HCT116 (cell line): ENCODE measurements at regions not wholly inside any gene's neighbourhood (a gene's known extent, or its start where the extent isn't known, plus 50 kb on each side); places are given as distances from the start of the nearest gene placed in this dataset.

Experiments
- ATAC-seq: fragments of 200-7000 bp; cut with Tn5 transposase; 2 replicates; pipeline ENCODE4 v1.9.1; 2020; ENCODE audit warnings: mild to moderate bottlenecking, moderate library complexity
- BruUV-seq: library from RNA; stranded (reverse); fragments of 400-500 nt; replicated peaks from 2 replicates; lab custom pipeline; 2021; lab: Mats Ljungman, UMichigan
- CTCF ChIA-PET: fragments of 300-600 bp; sonication (Branson Sonifier 250); formaldehyde crosslinking; loops from one replicate; lab custom pipeline; 2021; ENCODE audit warnings: antibody characterized with exemption; lab: Charles Lee
- POLR2A ChIA-PET: fragments of 300-600, 350-600 bp; sonication (Branson Sonifier 250); formaldehyde crosslinking; loops from one replicate; lab custom pipeline; 2021; ENCODE audit warnings: antibody characterized with exemption; lab: Charles Lee
- RAD21 ChIA-PET, 2 experiments: fragments of 300-600 bp; sonication (Branson Sonifier 250); formaldehyde crosslinking; loops; one replicate each; lab custom pipeline; 2023; ENCODE audit warnings: low total read pairs in 2 of 2; ENCODE audit not compliant: uncharacterized antibody in 2 of 2, unreplicated experiment in 2 of 2, low non-redundant PET in 1 of 2; lab: Charles Lee
- DNase-seq: peaks from one replicate; pipeline ENCODE4 v3.0.0-alpha.2; 2010; ENCODE audit warnings: low read depth, low spot score
- H2AFZ ChIP-seq: fragments of 200-600 bp; shearing (Covaris generic), sonication (generic); 2 replicates; pipeline ENCODE4 v1.6.1; 2017; ENCODE audit warnings: low read depth, mixed run types, mixed read lengths, antibody characterized with exemption, low read length; ENCODE audit not compliant: poor library complexity, severe bottlenecking
- H3K27ac ChIP-seq: 2 replicates; pipeline ENCODE4 v1.5.1; 2012; ENCODE audit warnings: low read depth, low read length
- H3K27me3 ChIP-seq: fragments of 200-600 bp; sonication (generic); 2 replicates; pipeline ENCODE4 v1.6.1; 2016; ENCODE audit warnings: mixed run types, low read length, mixed read lengths; ENCODE audit not compliant: insufficient read depth
- H3K36me3 ChIP-seq, 2 experiments: fragments of 200-500 bp in 1 of 2; fragments of 200-600 bp in 1 of 2; sonication (Bioruptor generic) in 1 of 2; sonication (generic) in 1 of 2; 2 replicates each; pipeline versions ENCODE4 v1.5.1 to v1.6.1; 2014 to 2016; ENCODE audit warnings: low read length in 2 of 2, inconsistent platforms in 1 of 2, mixed read lengths in 1 of 2, mixed run types in 1 of 2; ENCODE audit not compliant: insufficient read depth in 2 of 2, control insufficient read depth in 1 of 2
- H3K4me1 ChIP-seq, 2 experiments: fragments of 200-600 bp in 1 of 2; sonication (generic) in 1 of 2; 2 replicates each; pipeline versions ENCODE4 v1.5.1 to v1.6.1; 2012 to 2017; ENCODE audit warnings: low read length in 2 of 2, inconsistent platforms in 1 of 2, mild to moderate bottlenecking in 1 of 2, mixed read lengths in 1 of 2, mixed run types in 1 of 2, moderate library complexity in 1 of 2; ENCODE audit not compliant: insufficient read depth in 2 of 2, control insufficient read depth in 1 of 2
- H3K4me2 ChIP-seq: fragments of 200-600 bp; sonication (generic); 2 replicates; pipeline ENCODE4 v1.6.1; 2017; ENCODE audit warnings: mixed run types, low read length, mixed read lengths
- H3K4me3 ChIP-seq, 2 experiments: fragments of 200-600 bp in 1 of 2; sonication (generic) in 1 of 2; replicated peaks in 1 of 2; 2 replicates each; pipeline ENCODE4 v1.5.1; 2011 to 2016; ENCODE audit warnings: low read length in 2 of 2, control low read depth in 1 of 2, low read depth in 1 of 2, mild to moderate bottlenecking in 1 of 2, mixed read lengths in 1 of 2, mixed run types in 1 of 2
- H3K79me2 ChIP-seq: fragments of 200-600 bp; sonication (generic); 2 replicates; pipeline ENCODE4 v1.6.1; 2017; ENCODE audit warnings: mild to moderate bottlenecking, mixed run types, low read length, moderate library complexity, mixed read lengths; ENCODE audit not compliant: insufficient read depth
- H3K9ac ChIP-seq: fragments of 200-600 bp; sonication (generic); 2 replicates; pipeline ENCODE4 v1.6.1; 2016; ENCODE audit warnings: low read length, mixed read lengths
- H3K9me2 ChIP-seq: fragments of 200-600 bp; sonication (generic), shearing (Covaris generic); 2 replicates; pipeline ENCODE4 v1.6.1; 2017; ENCODE audit warnings: mixed run types, mild to moderate bottlenecking, moderate library complexity; ENCODE audit not compliant: insufficient read depth
- H3K9me3 ChIP-seq, 2 experiments: fragments of 200-500 bp in 1 of 2; fragments of 200-600 bp in 1 of 2; sonication (Bioruptor generic) in 1 of 2; sonication (generic) in 1 of 2; 2 replicates each; pipeline ENCODE4 v1.6.1; 2014 to 2017; ENCODE audit warnings: low read length in 2 of 2, mixed read lengths in 2 of 2, inconsistent platforms in 1 of 2, low read depth in 1 of 2, mild to moderate bottlenecking in 1 of 2, mixed run types in 1 of 2, moderate library complexity in 1 of 2; ENCODE audit not compliant: control insufficient read depth in 1 of 2, insufficient read depth in 1 of 2
- H4K20me1 ChIP-seq: fragments of 200-600 bp; sonication (generic), shearing (Covaris generic); 2 replicates; pipeline ENCODE4 v1.6.1; 2017; ENCODE audit warnings: mixed run types, mild to moderate bottlenecking, moderate library complexity; ENCODE audit not compliant: insufficient read depth
- CBX3 ChIP-seq: IDR thresholded peaks from 2 replicates; pipeline ENCODE4 v1.6.1; 2012; ENCODE audit warnings: low read depth
- EZH2phosphoT487 ChIP-seq: fragments of 200-600 bp; IDR thresholded peaks from 2 replicates; pipeline ENCODE4 v1.6.1; 2018; ENCODE audit warnings: antibody characterized with exemption, borderline replicate concordance
- JUND ChIP-seq: IDR thresholded peaks from 2 replicates; pipeline ENCODE4 v1.6.1; 2012
- RAD21 ChIP-seq: IDR thresholded peaks from 2 replicates; pipeline ENCODE4 v1.6.1; 2012; ENCODE audit warnings: low read depth, mild to moderate bottlenecking
- TCF7L2 ChIP-seq: IDR thresholded peaks from 2 replicates; pipeline ENCODE4 v1.7.0; 2011; ENCODE audit warnings: borderline replicate concordance, inconsistent platforms; ENCODE audit not compliant: insufficient read depth, insufficient read length; ENCODE audit errors: extremely low read depth
- YY1 ChIP-seq: IDR thresholded peaks from 2 replicates; pipeline ENCODE4 v1.6.1; 2011; ENCODE audit warnings: low read length, low read depth, moderate library complexity, mild to moderate bottlenecking; ENCODE audit not compliant: insufficient replicate concordance; ENCODE audit errors: extremely low read depth
- ZFX ChIP-seq: fragments of 450-650 bp; IDR thresholded peaks from 2 replicates; pipeline ENCODE4 v1.6.1; 2017
- ZNF274 ChIP-seq: fragments of 200-500 bp; sonication (Bioruptor generic); IDR thresholded peaks from 2 replicates; pipeline ENCODE4 v1.6.1; 2014; ENCODE audit warnings: mild to moderate bottlenecking, low read depth, low read length, inconsistent platforms
- intact Hi-C: fragments of 100-400 bp; cut with micrococcal nuclease; formaldehyde crosslinking; loops from 2 replicates; pipeline ENCODE4 v1.10.0; 2022
- TF ChIP-seq, protein P1 (sequence below): IDR thresholded peaks from 2 replicates; pipeline ENCODE4 v1.6.1; 2012; ENCODE audit warnings: low read depth
- TF ChIP-seq, protein P2 (sequence below): IDR thresholded peaks from 2 replicates; pipeline ENCODE4 v1.6.1; 2012
- TF ChIP-seq, protein P3 (sequence below): IDR thresholded peaks from 2 replicates; pipeline ENCODE4 v1.6.1; 2012
- TF ChIP-seq, protein P4 (sequence below), 3 experiments: fragments of 200-600 bp in 1 of 3; sonication (generic) in 1 of 3; IDR thresholded peaks in 2 of 3; conservative IDR thresholded peaks in 1 of 3; 2 replicates each; pipeline ENCODE4 v1.5.1; 2012 to 2017; ENCODE audit warnings: low read depth in 2 of 3, low read length in 2 of 3, antibody characterized with exemption in 1 of 3, borderline replicate concordance in 1 of 3, control low read depth in 1 of 3, mild to moderate bottlenecking in 1 of 3, mixed read lengths in 1 of 3, mixed run types in 1 of 3, moderate library complexity in 1 of 3; ENCODE audit not compliant: insufficient read depth in 1 of 3

DNA sequence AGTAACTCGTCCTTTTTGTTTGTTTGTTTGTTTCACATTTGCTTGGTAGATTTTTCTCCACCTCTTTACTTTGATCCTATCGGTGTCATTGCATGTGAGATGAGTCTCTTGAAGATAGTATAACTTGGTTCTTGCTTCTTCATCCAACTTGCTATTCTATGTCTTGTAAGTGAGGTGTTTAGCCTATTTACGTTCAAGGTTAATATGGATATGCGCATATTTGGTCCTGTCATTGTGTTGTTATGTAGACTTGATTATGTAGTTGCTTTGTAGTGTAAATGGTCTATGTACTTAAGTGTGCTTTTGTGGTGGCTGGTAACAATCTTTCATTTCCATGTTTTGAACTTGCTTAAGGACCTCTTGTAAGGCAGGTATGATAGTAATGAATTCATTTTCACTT, 192.8 kb upstream of the MAGI2 start:
- POLR2A ChIA-PET: no interaction called here

More for the DNA sequence above, 192.8 kb upstream of the MAGI2 start:
- H3K4me1 ChIP-seq: no peaks in the 10 kb centered on the region
- no peak overlapping the region for H2AFZ ChIP-seq
- TF ChIP-seq EZH2phosphoT487: no peak
- TF ChIP-seq, protein P1, sequence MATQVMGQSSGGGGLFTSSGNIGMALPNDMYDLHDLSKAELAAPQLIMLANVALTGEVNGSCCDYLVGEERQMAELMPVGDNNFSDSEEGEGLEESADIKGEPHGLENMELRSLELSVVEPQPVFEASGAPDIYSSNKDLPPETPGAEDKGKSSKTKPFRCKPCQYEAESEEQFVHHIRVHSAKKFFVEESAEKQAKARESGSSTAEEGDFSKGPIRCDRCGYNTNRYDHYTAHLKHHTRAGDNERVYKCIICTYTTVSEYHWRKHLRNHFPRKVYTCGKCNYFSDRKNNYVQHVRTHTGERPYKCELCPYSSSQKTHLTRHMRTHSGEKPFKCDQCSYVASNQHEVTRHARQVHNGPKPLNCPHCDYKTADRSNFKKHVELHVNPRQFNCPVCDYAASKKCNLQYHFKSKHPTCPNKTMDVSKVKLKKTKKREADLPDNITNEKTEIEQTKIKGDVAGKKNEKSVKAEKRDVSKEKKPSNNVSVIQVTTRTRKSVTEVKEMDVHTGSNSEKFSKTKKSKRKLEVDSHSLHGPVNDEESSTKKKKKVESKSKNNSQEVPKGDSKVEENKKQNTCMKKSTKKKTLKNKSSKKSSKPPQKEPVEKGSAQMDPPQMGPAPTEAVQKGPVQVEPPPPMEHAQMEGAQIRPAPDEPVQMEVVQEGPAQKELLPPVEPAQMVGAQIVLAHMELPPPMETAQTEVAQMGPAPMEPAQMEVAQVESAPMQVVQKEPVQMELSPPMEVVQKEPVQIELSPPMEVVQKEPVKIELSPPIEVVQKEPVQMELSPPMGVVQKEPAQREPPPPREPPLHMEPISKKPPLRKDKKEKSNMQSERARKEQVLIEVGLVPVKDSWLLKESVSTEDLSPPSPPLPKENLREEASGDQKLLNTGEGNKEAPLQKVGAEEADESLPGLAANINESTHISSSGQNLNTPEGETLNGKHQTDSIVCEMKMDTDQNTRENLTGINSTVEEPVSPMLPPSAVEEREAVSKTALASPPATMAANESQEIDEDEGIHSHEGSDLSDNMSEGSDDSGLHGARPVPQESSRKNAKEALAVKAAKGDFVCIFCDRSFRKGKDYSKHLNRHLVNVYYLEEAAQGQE: no peak
- TF ChIP-seq, protein P2, sequence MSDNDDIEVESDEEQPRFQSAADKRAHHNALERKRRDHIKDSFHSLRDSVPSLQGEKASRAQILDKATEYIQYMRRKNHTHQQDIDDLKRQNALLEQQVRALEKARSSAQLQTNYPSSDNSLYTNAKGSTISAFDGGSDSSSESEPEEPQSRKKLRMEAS: no peak
- no peak for TF ChIP-seq JUND
- TF ChIP-seq, protein P3, sequence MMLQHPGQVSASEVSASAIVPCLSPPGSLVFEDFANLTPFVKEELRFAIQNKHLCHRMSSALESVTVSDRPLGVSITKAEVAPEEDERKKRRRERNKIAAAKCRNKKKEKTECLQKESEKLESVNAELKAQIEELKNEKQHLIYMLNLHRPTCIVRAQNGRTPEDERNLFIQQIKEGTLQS: no peak
- no peak for TF ChIP-seq ZFX
- TF ChIP-seq ZNF274: no peak
- no peak for TF ChIP-seq RAD21
- no peak for TF ChIP-seq YY1
- TF ChIP-seq, protein P4, sequence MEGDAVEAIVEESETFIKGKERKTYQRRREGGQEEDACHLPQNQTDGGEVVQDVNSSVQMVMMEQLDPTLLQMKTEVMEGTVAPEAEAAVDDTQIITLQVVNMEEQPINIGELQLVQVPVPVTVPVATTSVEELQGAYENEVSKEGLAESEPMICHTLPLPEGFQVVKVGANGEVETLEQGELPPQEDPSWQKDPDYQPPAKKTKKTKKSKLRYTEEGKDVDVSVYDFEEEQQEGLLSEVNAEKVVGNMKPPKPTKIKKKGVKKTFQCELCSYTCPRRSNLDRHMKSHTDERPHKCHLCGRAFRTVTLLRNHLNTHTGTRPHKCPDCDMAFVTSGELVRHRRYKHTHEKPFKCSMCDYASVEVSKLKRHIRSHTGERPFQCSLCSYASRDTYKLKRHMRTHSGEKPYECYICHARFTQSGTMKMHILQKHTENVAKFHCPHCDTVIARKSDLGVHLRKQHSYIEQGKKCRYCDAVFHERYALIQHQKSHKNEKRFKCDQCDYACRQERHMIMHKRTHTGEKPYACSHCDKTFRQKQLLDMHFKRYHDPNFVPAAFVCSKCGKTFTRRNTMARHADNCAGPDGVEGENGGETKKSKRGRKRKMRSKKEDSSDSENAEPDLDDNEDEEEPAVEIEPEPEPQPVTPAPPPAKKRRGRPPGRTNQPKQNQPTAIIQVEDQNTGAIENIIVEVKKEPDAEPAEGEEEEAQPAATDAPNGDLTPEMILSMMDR (IDR thresholded peaks at IDR 0.05 in 2 of 3, conservative IDR thresholded peaks at IDR 0.05 in 1 of 3; ENCODE audit: borderline replicate concordance in 1 of 3, insufficient read depth in 1 of 3, low read depth in 2 of 3, low read length in 2 of 3): no peak
- no peak for TF ChIP-seq TCF7L2
- no peak for TF ChIP-seq CBX3
- ATAC-seq (no peak), DNase-seq (no peak)
- ChIA-PET RAD21 (no interaction called here), CTCF (no interaction called here)
- H3K27ac ChIP-seq: no peak overlapping the region
- no peaks in the 10 kb centered on the region for H4K20me1 ChIP-seq
- no peak overlapping the region for H3K4me3 ChIP-seq
- no peaks in the 10 kb centered on the region for H3K9me2 ChIP-seq
- no peak overlapping the region for H3K4me2 ChIP-seq
- no peaks in the 10 kb centered on the region for H3K36me3 ChIP-seq
- no peaks in the 10 kb centered on the region for H3K9me3 ChIP-seq
- no peaks in the 10 kb centered on the region for H3K79me2 ChIP-seq
- intact Hi-C loops: no loop called here
- BruUV-seq: no TSS peak
- no peaks in the 10 kb centered on the region for H3K27me3 ChIP-seq
- no peak overlapping the region for H3K9ac ChIP-seq
